Stimulated activated CD8-positive, alpha-beta memory T cell treated with anti-CD3 and anti-CD28 coated beads, Interleukin-15, amount 100 ng/mL, for 4 hours (primary cell): ENCODE measurements at regions not wholly inside any gene's neighbourhood (a gene's known extent, or its start where the extent isn't known, plus 50 kb on each side); places are given as distances from the start of the nearest gene placed in this dataset.
"Not testable (repeated sequence)": the region's sequence is repeated elsewhere in the genome, so short reads cannot be mapped to it uniquely, and the experiment has no call there.

Source experiments
- DNase-seq, 2 donors: peaks; one replicate each; pipeline ENCODE4 v3.0.0-alpha.2; 2020; ENCODE audit warnings: low read depth in 2 of 2

DNA sequence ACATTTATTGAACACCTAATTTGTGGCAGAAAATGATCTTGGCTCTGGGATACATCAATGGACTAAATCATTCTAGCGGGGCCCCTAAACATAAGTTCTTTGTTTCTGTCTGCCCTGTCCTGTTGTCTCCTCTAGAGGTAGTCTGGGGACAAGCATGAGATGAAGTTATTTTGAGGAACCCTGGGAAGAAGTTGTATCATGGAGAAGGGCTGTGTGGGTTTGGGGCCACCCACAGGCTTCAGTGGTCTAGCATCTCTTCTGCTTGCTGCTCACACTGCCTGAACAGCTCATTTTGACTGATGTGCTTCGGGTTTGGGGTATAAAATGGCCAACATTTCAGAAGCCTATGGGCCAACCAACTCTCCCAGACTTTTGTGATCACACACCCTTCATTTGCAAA lies 50.3 kb upstream of the OSBPL11 start:
- no peak for DNase-seq

DNA sequence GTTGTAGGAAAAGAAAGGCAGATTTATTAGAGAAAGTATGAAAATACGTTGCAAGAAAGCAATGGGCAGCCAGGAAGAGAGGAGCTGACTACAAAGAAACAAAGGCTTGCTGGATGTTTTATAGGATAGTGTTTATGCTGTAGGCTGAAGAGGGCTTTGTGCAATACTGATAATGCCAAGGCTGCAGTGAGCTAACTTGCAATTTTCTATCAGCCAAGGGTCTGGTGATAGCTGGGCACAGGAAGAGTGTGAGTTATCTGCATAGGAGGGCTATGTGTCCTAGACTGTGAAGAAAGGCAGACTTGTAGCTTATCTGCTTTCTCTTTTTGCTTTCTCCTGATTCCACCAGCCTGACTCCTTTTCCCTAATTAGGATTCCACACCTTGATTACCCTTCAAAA lies 51.3 kb upstream of the OSBPL11 start:
- DNase-seq: no peak

DNA sequence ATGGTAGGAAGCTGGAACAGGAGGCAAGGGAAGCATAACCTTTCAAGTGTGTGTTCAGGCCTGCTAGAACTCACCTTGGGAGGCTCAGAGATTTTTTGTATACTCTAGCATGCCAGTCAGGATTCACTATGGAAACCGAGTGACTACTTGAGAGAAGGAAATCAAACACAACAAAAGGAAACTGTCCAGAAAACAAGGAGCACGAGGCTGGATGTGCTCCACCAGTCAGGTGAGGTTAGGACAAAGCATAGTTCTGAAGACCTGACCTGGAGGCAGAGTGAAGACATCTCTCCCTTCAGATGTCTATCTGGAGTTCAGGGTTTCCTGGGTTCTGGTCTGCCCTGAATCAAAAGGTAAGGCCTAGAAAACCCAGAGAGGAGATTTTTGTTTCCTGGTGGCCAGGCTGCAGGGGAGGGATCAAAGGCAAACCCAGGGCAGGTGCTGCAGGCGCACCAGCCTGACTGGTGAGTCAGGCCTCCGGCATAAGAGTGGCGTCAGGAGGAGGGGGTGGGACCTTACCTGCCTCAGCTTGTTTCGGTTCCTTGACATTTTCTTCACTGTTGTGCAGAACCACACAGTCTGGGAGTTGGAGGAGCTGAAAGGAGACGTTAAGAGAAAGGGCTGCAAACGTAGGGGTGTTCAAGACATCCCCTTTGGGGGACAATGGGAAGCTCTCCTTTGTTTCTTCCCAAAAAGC lies 52.2 kb upstream of the OSBPL11 start:
- DNase-seq: no peak

DNA sequence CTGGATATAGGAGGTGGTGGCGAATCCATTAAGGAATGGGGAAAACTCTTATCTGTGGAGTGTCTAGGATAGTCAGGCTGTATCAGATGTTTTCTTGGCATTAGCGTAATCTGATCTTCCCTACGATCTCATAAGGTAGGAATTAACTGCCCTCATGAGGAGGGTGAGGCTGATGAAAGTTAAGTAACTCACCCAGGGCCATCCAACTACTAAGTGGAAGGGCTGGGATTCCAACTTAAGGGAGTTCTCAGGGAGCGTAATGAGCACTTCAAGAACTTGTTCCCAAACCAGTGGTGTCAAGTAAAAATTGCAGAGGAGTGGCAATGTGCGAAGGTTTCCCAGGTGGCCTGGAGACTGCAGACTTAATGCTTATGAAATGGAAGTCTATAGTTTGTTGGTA lies 55.9 kb upstream of the OSBPL11 start:
- no peak for DNase-seq

DNA sequence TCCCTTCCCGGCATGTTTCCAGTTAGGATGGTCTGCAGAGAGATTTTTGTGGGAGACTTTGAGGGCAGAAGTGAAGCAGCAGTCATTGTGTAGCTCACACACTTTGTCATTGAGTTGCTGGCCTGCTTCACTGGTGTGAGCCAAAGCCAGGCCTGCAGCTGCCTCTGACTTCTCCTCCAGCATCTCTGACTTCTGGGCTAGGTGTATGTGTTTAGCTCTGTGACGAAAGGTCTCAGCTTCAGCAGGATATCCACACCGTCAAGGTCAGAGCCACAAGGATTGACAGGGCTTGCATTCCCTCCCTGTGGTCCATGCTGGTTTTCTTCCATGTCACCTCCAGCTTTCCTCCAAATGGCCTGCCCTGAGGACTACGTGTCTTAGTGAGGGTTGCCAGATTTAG lies 57.1 kb upstream of the OSBPL11 start:
- DNase-seq: no peak

DNA sequence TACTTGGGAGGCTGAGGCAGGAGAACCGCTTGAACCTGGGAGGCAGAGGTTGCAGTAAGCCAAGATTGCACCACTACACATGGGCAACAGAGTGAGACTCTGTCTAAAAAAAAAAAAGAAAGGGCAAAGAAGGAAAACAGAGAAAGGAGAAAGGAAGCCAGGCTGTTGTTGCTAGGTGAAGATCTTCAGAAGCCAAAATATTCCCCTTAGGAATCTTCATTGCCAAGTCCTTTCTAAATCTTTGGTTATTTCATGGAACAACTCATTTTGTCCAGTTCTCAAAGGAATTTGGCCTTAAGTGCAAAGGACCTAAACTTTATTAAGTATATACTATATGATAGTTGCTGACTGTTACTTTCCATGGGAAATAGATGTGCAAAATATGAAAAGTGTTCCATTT lies 59.2 kb upstream of the OSBPL11 start:
- DNase-seq: no peak

DNA sequence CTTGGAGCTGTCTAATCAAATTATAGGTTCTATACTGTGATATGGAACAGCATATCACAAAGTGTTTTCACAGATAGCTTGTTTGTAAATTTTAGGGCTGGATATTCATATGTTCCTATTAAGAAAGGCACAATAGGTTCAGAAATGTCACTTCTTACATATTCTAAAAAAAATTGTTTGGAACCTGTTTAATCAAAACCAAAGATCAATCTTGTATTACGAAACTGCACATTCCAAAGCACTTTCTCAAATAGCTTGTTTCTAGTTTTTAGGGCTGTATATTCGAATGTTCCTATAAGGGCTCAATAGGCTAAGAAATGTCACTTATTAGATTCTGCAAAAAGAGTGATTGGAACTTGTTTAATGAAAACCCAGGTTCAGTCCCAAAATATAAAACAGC lies 67.4 kb upstream of the OSBPL11 start:
- no peak for DNase-seq

DNA sequence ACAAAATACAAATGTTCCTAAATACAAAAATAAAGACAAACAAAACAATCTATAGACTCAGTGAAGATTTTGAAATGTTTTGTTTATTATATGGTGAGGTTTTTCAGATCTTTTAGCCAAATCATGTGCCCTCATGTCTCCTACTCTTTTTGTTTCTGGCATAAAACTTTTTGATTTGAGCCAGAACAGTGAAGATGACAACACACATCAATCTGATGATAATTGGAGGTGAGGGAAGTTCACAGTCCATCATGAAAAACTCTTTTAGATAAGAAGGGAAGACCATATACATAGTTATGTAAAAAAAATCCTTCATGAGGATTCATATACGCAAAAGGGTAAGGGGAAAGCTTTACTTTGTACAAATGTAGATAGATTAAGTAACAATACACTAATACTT lies 75.1 kb upstream of the OSBPL11 start:
- no peak for DNase-seq

DNA sequence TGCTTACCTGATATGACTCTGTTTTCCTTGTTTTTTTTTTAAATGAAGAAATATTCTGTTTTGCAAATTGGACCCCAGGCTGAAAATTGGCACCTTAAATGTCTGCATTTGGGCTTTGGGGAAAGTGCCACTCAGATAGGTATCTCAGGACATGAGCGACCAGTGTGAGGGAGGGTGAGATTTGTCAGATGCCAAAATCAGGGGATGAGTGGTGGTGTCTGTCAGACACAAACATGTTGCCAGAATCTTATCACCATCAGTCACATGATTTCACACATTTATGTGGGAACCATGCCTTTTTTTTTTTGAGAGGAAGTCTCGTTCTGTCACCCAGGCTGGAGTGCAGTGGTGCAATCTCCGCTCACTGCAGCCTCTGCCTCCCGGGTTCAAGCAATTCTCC lies 75.6 kb upstream of the OSBPL11 start:
- no peak for DNase-seq

DNA sequence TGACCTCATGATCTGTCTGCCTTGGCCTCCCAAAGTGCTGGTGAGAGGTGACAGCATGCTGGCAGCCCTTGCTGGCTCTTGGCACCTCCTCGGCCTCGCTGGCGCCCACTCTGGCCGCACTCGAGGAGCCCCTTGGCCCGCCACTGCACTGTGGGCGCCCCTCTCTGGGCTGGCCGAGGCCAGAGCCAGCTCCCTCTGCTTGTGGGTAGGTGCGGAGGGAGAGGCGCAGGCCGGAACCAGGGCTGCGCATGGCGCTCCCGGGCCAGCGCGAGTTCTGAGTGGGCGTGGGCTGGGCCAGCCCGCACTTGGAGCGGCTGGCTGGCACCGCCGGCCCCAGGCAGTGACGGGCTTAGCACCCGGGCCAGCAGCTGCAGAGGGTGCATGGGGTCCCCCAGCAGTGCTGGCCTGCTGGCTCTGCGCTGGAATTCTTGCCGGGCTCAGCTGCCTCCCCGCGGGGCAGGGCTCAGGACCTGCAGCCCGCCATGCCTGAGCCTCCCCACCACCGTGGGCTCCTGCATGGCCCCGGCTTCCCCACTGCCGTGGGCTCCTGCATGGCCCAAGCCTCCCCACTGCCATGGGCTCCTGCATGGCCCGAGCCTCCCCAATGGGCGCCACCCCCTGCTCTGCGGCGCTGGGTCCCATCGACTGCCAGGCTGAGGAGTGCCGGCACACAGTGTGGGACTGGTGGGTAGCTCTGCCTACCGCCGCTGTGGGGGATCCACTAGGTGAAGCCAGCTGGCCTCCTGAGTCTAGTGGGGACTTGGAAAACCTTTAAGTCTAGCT lies 76.4 kb upstream of the OSBPL11 start:
- no peak for DNase-seq

DNA sequence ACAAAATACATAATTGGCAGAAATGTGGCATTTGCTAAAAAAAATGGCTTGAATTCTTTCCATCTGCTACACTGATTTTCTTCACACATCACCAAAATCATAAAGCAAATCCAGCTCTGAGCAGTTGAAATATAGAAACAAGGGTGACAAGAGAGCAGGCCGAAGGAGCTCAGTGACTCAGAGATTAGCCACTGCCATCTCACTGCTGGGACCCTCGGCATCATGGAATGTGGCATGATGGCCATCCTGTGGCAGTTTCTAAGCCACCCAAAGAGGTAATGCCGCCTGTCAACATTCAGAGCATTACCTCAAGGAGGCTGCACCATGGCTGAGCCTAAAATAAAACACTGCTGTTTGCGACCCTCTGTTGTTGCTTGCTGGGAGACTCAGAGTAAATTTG lies 80.5 kb upstream of the OSBPL11 start:
- DNase-seq: no peak

DNA sequence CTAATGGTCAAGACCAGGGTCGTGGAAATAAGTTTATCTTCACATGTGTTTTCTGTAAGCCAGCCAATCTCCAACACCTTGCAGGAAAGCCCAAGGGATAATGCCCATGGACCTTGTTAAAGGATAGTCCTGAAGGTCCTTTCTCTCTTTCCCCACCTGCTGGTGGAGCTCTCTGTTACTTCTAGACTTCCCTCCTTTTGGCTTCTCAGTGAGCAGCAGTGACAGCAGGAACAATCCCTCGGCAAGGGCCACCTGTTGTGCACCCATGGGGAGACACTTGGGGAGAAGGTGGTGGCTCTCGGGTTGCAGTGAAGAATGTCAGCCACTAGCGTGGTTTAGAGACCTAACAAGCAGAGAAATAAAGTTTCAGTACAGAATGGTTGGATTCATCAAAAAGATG lies 84.0 kb upstream of the OSBPL11 start:
- DNase-seq: no peak

DNA sequence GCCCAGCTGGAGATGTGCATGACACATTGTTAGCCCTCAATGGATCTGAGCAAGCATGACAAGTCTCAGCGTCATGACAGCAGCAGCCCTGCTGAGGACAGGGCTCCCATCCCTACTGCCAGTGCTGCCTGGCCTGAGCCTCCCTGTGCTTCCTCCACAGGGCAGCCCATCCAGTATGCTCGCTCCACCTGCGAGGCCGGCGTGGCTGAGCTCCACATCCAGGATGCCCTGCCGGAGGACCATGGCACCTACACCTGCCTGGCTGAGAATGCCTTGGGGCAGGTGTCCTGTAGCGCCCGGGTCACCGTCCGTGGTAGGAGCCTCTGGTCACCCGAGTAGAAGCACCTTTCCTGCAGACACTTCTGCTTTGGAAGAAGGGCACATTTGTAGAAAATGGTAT lies 85.8 kb upstream of the OSBPL11 start:
- no peak for DNase-seq

DNA sequence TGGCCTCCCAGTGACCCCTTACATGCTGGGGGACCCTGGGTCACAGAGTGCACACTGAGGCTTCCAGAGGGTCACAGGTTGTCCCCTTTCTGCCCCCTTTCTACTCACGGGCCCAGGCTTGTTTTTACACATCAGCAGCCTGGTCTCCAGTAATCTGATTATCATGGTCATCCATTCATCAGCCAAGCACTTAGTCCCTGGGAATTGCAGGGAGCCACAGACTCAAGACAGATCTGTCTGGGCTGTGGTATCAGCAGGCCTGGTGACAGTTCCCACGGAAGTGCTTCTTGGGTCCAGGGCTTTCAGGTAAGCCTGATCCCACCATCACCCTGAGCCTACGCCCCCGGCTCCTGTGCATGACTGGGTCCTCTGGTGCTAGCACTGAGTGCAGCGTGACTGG lies 86.6 kb upstream of the OSBPL11 start:
- DNase-seq: not testable (repeated sequence)

DNA sequence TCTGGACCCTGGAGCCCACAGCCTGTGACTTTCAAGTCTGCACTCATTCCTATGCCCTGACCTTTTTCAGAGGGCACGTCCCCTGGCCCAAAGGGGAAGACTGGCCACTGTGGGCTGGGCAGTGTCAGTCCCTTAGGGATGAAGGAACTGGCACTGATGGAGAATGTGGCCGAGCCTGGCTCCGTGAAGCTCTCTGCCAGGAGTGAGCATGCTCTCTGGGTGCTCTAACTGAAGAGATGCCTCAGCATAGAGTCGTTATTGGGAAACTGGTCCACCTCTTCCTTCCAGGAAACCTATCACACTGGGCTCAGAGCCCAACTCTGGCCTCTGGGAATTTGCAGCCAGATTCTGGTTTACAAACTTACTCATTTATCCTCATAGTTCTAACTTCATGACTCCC lies 87.3 kb upstream of the OSBPL11 start:
- DNase-seq: not testable (repeated sequence)

DNA sequence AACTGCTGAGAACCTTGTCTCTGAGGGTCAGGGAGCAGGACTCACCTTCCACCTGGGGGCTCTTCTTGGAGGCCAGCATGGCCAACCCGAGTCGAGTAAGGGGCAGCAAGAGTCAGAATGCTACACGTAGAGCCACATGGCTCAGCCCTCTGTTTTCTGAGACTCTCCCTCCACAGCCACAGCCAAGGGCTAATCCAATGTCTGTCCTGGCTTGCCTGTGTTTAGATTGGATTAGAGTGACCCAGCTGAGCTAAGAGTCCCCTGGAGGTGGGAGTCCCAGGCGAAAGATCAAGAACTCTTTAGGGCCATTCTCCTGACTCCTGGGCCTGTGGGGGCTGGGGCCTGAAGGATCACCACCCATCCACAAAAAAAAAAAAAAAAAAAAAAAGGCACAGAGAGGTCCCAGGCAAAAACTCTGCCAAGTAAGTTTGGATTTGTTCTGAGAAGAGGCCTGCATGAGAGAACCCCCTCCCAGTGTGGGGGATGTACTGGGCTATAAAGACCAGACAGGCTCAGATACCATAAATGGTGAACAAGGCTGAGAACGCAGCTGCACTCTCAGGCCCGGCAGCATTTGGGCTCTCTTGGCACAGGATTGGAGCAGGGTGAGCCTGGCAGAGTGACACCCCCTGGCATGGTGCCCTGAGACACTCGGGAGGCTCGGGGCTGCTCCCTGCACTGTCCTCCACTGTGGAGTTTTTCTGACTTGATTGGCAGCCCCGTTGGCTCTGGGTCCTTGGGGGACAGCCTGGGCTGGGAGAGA lies 88.0 kb upstream of the OSBPL11 start:
- DNase-seq: no peak

DNA sequence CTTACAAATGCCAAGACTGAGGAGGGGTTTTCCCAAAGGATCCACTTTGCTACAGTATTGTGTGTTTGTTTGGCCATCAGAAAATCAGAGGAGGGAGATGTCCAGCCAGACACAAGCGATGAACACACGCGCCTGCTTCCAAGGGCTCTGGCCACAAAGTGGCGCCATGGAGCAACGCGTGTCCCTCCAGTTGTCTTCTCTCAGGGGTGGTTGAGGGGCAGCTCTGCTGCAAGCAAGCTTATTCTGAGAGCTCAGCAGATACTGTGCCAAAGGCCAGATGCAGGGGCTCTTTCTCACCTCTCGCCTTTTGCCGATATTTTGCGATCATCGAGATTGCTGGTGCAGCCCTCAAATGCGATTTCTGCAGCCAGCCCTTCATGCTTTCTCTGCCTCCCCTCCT lies 88.9 kb upstream of the OSBPL11 start:
- DNase-seq: no peak

DNA sequence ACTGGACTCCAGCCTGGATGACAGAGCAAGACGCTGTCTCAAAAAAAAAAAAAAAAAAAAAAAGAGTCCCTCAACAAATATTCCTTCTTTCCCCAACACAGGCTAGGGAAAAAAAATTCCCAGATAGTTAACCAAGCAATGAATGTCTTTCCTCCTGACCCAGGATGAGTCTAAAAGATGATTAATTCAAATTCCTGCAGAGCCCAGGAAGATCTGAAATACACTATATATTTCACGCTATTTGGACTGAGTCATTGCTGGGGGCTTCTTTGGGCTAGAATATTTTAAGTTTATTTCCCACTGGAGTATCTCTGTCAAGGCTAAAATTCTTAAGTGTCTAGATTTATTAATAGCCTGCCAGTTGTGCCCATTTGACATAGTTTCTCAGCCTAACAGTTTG lies 90.4 kb upstream of the OSBPL11 start:
- not testable (repeated sequence) for DNase-seq

DNA sequence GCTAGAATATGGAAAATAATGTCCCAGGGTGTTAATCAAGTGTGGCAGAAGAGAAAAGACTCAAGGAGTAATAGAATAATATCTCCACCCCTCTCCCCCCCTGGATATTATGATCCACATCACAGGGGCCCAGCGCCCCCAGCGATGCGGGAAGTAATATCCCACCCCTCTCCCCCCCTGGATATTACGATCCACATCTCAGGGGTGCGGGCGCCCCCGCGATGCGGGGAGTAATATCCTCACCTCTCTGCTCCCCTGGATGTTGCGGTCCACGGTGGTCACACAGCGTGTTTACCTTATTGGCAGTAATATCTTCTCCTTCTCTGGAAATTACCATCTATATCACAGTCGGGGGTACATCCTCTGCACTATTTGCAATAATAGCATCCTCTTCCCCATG lies 97.1 kb upstream of the OSBPL11 start:
- DNase-seq: no peak

DNA sequence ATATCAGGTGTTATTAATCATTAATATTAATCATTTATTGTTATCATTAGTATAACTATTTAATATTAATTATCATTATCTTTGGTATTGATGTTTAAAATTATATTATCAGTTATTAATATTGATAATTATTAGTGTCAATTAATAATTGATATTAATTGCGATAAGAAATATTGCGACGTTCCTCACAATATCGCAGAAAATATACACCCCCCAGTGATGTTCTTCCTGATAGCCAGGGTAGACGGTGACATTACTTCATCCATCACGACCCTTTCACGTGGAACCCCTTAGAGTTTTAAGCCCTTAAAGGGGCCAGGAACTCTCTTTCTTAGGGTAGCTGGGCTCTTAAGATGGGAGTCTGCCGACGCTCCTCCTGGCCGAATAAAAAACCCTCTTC lies 98.6 kb upstream of the OSBPL11 start:
- no peak for DNase-seq

DNA sequence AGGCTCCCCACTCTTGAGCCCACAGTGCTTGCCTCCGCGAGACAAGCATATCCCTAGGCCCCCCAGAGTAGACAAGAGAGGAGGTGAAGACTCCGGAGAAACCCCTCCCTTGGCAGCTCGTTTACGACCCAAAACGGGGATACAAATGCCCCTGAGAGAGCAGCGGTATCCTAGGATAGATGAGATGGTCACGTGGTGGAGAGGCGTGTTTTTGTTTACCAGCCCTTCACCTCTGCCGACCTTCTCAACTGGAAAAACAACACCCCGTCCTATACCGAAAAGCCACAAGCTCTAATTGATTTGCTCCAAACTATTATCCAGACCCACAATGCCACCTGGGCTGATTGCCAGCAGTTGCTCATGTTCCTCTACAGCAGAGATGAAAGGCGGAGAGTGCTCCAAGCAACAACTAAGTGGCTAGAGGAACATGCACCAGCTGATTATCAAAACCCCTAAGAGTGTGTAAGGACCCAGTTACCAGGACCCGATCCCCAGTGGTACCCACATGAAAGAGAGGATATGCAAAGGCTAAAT lies 99.5 kb upstream of the OSBPL11 start:
- no peak for DNase-seq

DNA sequence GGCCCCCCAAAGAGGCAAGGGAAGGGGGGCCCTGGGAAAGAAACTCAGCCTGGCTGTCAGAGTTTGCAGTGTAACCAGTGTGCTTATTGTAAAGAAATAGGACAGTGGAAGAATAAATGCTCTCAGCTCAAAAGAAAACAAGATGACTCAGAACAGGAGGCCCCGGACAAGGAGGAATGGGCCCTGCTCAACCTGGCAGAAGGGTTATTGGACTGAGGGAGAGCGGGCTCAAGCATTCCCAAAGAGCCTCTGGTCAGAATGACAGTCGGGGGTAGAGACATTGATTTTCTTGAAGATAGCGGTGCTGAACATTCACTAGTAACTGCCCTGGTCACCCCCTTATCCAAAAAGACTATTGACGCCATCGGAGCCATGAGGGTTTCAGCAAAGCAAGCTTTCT lies 100.4 kb upstream of the OSBPL11 start:
- DNase-seq: no peak

DNA sequence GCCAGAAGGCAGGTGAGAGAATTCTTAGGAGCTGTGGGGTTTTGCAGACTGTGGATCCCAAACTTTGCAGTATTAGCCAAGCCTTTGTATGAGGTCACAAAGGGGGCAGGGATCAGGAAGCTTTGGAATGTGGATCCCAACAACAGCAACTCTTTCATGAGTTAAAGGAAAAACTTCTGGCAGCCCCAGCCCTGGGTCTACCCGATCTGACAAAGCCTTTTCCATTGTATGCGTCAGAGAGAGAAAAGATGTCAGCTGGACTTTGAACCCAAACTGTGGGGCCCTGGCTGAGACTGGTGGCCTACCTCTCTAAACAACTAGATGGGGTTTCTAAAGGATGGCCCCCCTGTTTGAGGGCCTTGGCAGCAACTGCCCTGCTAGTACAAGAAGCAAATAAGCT lies 101.8 kb upstream of the OSBPL11 start:
- DNase-seq: not testable (repeated sequence)
